Cardiac muscle cell (in vitro differentiated cells and primary cell): ENCODE measurements at regions not wholly inside any gene's neighbourhood (a gene's known extent, or its start where the extent isn't known, plus 50 kb on each side); places are given as distances from the start of the nearest gene placed in this dataset.

ENCODE experiments used
- DNase-seq, 2 donors: peaks; one replicate each; pipeline versions ENCODE4 v3.0.0 to v3.0.0-alpha.2; 2010 to 2017; ENCODE audit warnings: low read depth in 1 of 2, low spot score in 1 of 2
- H3K27ac ChIP-seq: fragments of 200-600 bp; sonication (generic); 2 replicates; pipeline ENCODE4 v1.5.1; 2016
- H3K27me3 ChIP-seq: fragments of 200-600 bp; sonication (generic); 2 replicates; pipeline ENCODE4 v1.6.0; 2016; ENCODE audit warnings: control low read depth
- H3K36me3 ChIP-seq: fragments of 200-600 bp; sonication (generic); 2 replicates; pipeline ENCODE4 v1.5.1; 2016; ENCODE audit warnings: control low read depth
- H3K4me1 ChIP-seq: fragments of 200-600 bp; sonication (generic); 2 replicates; pipeline ENCODE4 v1.8.1; 2017; ENCODE audit warnings: low read depth, mild to moderate bottlenecking, mixed run types
- H3K4me3 ChIP-seq: fragments of 200-600 bp; sonication (generic); 2 replicates; pipeline ENCODE4 v1.5.1; 2016; ENCODE audit warnings: mild to moderate bottlenecking
- H3K9me3 ChIP-seq: fragments of 200-600 bp; sonication (generic); 2 replicates; pipeline ENCODE4 v1.5.1; 2017; ENCODE audit warnings: low read depth, mild to moderate bottlenecking, control low read depth
- TF ChIP-seq, protein P1 (sequence below): IDR thresholded peaks from 2 replicates; pipeline ENCODE4 v1.5.1; 2012; ENCODE audit warnings: low read depth, mild to moderate bottlenecking, low read length

DNA sequence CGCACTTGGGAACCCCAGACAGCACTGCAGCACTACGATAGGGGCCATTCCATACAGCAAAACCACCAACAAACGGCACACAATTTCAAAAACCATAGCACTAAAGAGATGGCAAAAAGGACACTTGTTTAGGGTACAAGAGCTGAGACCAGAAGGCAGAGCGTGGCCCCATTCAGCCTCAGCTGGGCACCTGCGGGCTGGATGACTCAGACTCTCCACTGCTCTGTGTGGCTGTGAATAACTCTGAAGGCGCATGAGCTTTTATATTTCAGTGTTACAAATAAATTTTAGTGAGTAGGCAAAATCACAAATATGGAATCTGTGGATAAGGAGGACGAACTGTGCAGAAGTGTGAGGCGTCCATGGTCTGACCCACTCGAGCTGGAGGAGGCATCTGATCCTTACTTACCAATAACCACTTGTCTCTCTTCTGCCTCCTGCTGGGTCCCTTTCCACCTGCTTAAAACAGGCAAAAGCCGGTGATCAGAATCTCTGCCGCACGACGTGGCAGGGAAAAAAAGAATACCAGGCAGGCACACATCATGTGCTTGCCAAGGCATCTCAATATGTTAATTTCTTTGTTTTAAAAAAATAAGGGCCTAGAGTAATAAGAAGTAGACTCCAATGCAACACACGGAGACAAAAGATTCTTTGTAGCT is 325.7 kb downstream of the SHANK2 start:
- no peaks in the 10 kb centered on the region for H3K9me3 ChIP-seq
- TF ChIP-seq, protein P1, sequence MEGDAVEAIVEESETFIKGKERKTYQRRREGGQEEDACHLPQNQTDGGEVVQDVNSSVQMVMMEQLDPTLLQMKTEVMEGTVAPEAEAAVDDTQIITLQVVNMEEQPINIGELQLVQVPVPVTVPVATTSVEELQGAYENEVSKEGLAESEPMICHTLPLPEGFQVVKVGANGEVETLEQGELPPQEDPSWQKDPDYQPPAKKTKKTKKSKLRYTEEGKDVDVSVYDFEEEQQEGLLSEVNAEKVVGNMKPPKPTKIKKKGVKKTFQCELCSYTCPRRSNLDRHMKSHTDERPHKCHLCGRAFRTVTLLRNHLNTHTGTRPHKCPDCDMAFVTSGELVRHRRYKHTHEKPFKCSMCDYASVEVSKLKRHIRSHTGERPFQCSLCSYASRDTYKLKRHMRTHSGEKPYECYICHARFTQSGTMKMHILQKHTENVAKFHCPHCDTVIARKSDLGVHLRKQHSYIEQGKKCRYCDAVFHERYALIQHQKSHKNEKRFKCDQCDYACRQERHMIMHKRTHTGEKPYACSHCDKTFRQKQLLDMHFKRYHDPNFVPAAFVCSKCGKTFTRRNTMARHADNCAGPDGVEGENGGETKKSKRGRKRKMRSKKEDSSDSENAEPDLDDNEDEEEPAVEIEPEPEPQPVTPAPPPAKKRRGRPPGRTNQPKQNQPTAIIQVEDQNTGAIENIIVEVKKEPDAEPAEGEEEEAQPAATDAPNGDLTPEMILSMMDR, result no peak
- no peak overlapping the region for H3K4me3 ChIP-seq
- no peak for DNase-seq
- no peaks in the 10 kb centered on the region for H3K4me1 ChIP-seq
- H3K36me3 ChIP-seq, result no peaks in the 10 kb centered on the region
- H3K27ac ChIP-seq, result no peak overlapping the region
- no peaks in the 10 kb centered on the region for H3K27me3 ChIP-seq

GRCh38 chr11:70928854-70929598 is 323.4 kb downstream of the SHANK2 start:
- Histone ChIP-seq H3K27ac (no peak overlapping the region), H3K9me3 (no peaks in the 10 kb centered on the region), H3K27me3 (no peaks in the 10 kb centered on the region), H3K36me3 (no peaks in the 10 kb centered on the region), H3K4me3 (no peak overlapping the region), H3K4me1 (no peaks in the 10 kb centered on the region)
- TF ChIP-seq, protein P1, result no peak
- DNase-seq, result no peak

DNA sequence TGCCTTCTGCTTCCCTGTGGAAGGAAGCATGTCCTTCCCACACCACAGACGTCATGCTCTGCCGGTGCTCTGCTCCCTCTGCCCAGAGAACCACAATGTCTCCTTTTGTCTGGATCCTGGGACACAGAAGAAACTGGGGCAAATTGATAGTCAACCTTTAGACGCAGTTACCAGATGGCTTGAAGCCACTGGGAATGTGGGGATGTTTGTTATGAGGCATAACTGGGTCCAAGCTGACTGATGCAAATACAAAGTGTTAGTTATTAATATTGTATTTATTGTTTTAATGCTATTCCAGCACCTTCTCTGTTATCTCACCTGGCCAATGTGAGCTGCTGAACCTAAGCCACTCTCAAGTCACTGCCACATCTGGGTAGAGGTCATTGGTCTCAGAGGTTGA is 322.2 kb downstream of the SHANK2 start:
- Histone ChIP-seq H3K4me1 (no peaks in the 10 kb centered on the region), H3K27ac (no peak overlapping the region), H3K9me3 (no peaks in the 10 kb centered on the region), H3K36me3 (no peaks in the 10 kb centered on the region), H3K27me3 (no peaks in the 10 kb centered on the region), H3K4me3 (no peak overlapping the region)
- DNase-seq, result no peak
- TF ChIP-seq, protein P1, result no peak

GRCh38 chr11:70931430-70931829 is 320.9 kb downstream of the SHANK2 start:
- Histone ChIP-seq H3K27ac (no peak overlapping the region), H3K4me3 (no peak overlapping the region), H3K36me3 (no peaks in the 10 kb centered on the region), H3K27me3 (no peaks in the 10 kb centered on the region), H3K9me3 (no peaks in the 10 kb centered on the region), H3K4me1 (no peaks in the 10 kb centered on the region)
- no peak for DNase-seq
- TF ChIP-seq, protein P1, result no peak

- H3K4me1 ChIP-seq, result no peaks in the 10 kb centered on the region
- no peak overlapping the region for H3K27ac ChIP-seq
- TF ChIP-seq, protein P1, result no peak
- no peaks in the 10 kb centered on the region for H3K27me3 ChIP-seq
- H3K9me3 ChIP-seq, result no peaks in the 10 kb centered on the region
- H3K36me3 ChIP-seq, result no peaks in the 10 kb centered on the region
- H3K4me3 ChIP-seq, result no peak overlapping the region
- DNase-seq, result no peak
Measured at GRCh38 chr11:70933981-70934583, 318.3 kb downstream of the SHANK2 start.
